ENCODE measurements at regions not wholly inside any gene's neighbourhood (a gene's known extent, or its start where the extent isn't known, plus 50 kb on each side); places are given as distances from the start of the nearest gene placed in this dataset.

DNA sequence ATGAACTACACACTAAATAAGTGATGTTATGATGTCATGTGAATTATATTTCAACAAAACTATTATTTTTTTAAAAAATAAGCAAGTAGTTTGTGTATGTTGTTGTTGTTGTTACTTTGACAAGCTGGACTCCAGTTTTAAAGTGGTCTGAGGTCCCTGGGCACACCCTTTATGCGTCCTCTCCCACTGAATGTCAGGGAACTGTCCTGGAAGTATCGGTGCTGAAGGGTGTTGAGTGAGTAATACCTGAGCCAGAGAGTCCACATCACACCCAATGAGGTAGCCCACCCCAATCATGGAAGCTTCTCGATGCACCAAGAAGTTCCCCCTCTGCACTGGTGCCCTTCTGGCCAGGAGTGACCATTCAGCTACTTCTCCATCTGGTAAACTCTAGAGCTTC lies 64.3 kb downstream of the FOXI2 start:
- TF ChIP-seq CTCF (IDR thresholded peaks at IDR 0.05) (no peak), POLR2A (IDR thresholded peaks at IDR 0.05) (no peak)
